ENCODE measurements at regions not wholly inside any gene's neighbourhood (a gene's known extent, or its start where the extent isn't known, plus 50 kb on each side); places are given as distances from the start of the nearest gene placed in this dataset.
"Not testable (repeated sequence)": the region's sequence is repeated elsewhere in the genome, so short reads cannot be mapped to it uniquely, and the experiment has no call there.

- not testable (repeated sequence) for H3K9ac ChIP-seq (ENCODE audit: insufficient read depth, low read length); H3K79me2 ChIP-seq (ENCODE audit: control insufficient read depth, insufficient read depth, low read length); H3K9me3 ChIP-seq (ENCODE audit: control insufficient read depth, insufficient read depth, low read depth, low read length); H4K20me1 ChIP-seq (ENCODE audit: control insufficient read depth, extremely low read depth, insufficient read depth, low read length); H3K4me2 ChIP-seq (ENCODE audit: extremely low read depth, insufficient read depth, low read length); H3K27me3 ChIP-seq (ENCODE audit: control insufficient read depth, insufficient read depth, low read length); H2AFZ ChIP-seq (ENCODE audit: low read length); H3K4me1 ChIP-seq (ENCODE audit: control insufficient read depth, extremely low read depth, insufficient read depth, low read length); H3K36me3 ChIP-seq (ENCODE audit: control insufficient read depth, insufficient read depth, low read length); H3K4me3 ChIP-seq (replicated peaks in 1 of 4; ENCODE audit: control extremely low read depth in 1 of 4, insufficient read depth in 1 of 4, low read depth in 3 of 4, low read length in 4 of 4); H3K27ac ChIP-seq (ENCODE audit: insufficient read depth, low read length); DNase-seq (ENCODE audit: low read depth in 2 of 2)
These were observed 143.4 kb upstream of the ZNG1F start for GRCh38 chr9:41332562-41332961.

GRCh38 chr9:41321277-41321676 is 132.2 kb upstream of the ZNG1F start:
- not testable (repeated sequence) for H3K4me3 ChIP-seq (replicated peaks in 1 of 4; ENCODE audit: control extremely low read depth in 1 of 4, insufficient read depth in 1 of 4, low read depth in 3 of 4, low read length in 4 of 4); H3K27ac ChIP-seq (ENCODE audit: insufficient read depth, low read length); H2AFZ ChIP-seq (ENCODE audit: low read length); H3K27me3 ChIP-seq (ENCODE audit: control insufficient read depth, insufficient read depth, low read length); H3K9me3 ChIP-seq (ENCODE audit: control insufficient read depth, insufficient read depth, low read depth, low read length); H3K36me3 ChIP-seq (ENCODE audit: control insufficient read depth, insufficient read depth, low read length); H4K20me1 ChIP-seq (ENCODE audit: control insufficient read depth, extremely low read depth, insufficient read depth, low read length); DNase-seq (ENCODE audit: low read depth in 2 of 2); H3K4me2 ChIP-seq (ENCODE audit: extremely low read depth, insufficient read depth, low read length); H3K9ac ChIP-seq (ENCODE audit: insufficient read depth, low read length); H3K79me2 ChIP-seq (ENCODE audit: control insufficient read depth, insufficient read depth, low read length); H3K4me1 ChIP-seq (ENCODE audit: control insufficient read depth, extremely low read depth, insufficient read depth, low read length)

GRCh38 chr9:41308953-41309352 is 119.8 kb upstream of the ZNG1F start:
- H3K4me1 ChIP-seq (ENCODE audit: control insufficient read depth, extremely low read depth, insufficient read depth, low read length); H3K9ac ChIP-seq (ENCODE audit: insufficient read depth, low read length); H3K4me3 ChIP-seq (replicated peaks in 1 of 4; ENCODE audit: control extremely low read depth in 1 of 4, insufficient read depth in 1 of 4, low read depth in 3 of 4, low read length in 4 of 4); H2AFZ ChIP-seq (ENCODE audit: low read length); H3K27ac ChIP-seq (ENCODE audit: insufficient read depth, low read length); H3K79me2 ChIP-seq (ENCODE audit: control insufficient read depth, insufficient read depth, low read length); H3K9me3 ChIP-seq (ENCODE audit: control insufficient read depth, insufficient read depth, low read depth, low read length); H4K20me1 ChIP-seq (ENCODE audit: control insufficient read depth, extremely low read depth, insufficient read depth, low read length); H3K27me3 ChIP-seq (ENCODE audit: control insufficient read depth, insufficient read depth, low read length); H3K36me3 ChIP-seq (ENCODE audit: control insufficient read depth, insufficient read depth, low read length); H3K4me2 ChIP-seq (ENCODE audit: extremely low read depth, insufficient read depth, low read length); DNase-seq (ENCODE audit: low read depth in 2 of 2): not testable (repeated sequence)

- not testable (repeated sequence) for H3K79me2 ChIP-seq (ENCODE audit: control insufficient read depth, insufficient read depth, low read length); H3K4me2 ChIP-seq (ENCODE audit: extremely low read depth, insufficient read depth, low read length); H3K9me3 ChIP-seq (ENCODE audit: control insufficient read depth, insufficient read depth, low read depth, low read length); H3K9ac ChIP-seq (ENCODE audit: insufficient read depth, low read length); H4K20me1 ChIP-seq (ENCODE audit: control insufficient read depth, extremely low read depth, insufficient read depth, low read length); H3K27ac ChIP-seq (ENCODE audit: insufficient read depth, low read length); H3K4me1 ChIP-seq (ENCODE audit: control insufficient read depth, extremely low read depth, insufficient read depth, low read length); H2AFZ ChIP-seq (ENCODE audit: low read length); H3K4me3 ChIP-seq (replicated peaks in 1 of 4; ENCODE audit: control extremely low read depth in 1 of 4, insufficient read depth in 1 of 4, low read depth in 3 of 4, low read length in 4 of 4); DNase-seq (ENCODE audit: low read depth in 2 of 2); H3K27me3 ChIP-seq (ENCODE audit: control insufficient read depth, insufficient read depth, low read length); H3K36me3 ChIP-seq (ENCODE audit: control insufficient read depth, insufficient read depth, low read length)
These were observed 96.6 kb upstream of the ZNG1F start for GRCh38 chr9:41285744-41286143.

- H3K9me3 ChIP-seq (ENCODE audit: control insufficient read depth, insufficient read depth, low read depth, low read length); H3K79me2 ChIP-seq (ENCODE audit: control insufficient read depth, insufficient read depth, low read length); H3K27ac ChIP-seq (ENCODE audit: insufficient read depth, low read length); H3K4me3 ChIP-seq (replicated peaks in 1 of 4; ENCODE audit: control extremely low read depth in 1 of 4, insufficient read depth in 1 of 4, low read depth in 3 of 4, low read length in 4 of 4); H3K9ac ChIP-seq (ENCODE audit: insufficient read depth, low read length); H3K36me3 ChIP-seq (ENCODE audit: control insufficient read depth, insufficient read depth, low read length); H3K27me3 ChIP-seq (ENCODE audit: control insufficient read depth, insufficient read depth, low read length); H3K4me1 ChIP-seq (ENCODE audit: control insufficient read depth, extremely low read depth, insufficient read depth, low read length); H2AFZ ChIP-seq (ENCODE audit: low read length); H3K4me2 ChIP-seq (ENCODE audit: extremely low read depth, insufficient read depth, low read length); H4K20me1 ChIP-seq (ENCODE audit: control insufficient read depth, extremely low read depth, insufficient read depth, low read length); DNase-seq (ENCODE audit: low read depth in 2 of 2): not testable (repeated sequence)
These were observed 91.5 kb upstream of the ZNG1F start for GRCh38 chr9:41280299-41281238.

- not testable (repeated sequence) for H4K20me1 ChIP-seq (ENCODE audit: control insufficient read depth, extremely low read depth, insufficient read depth, low read length); H3K9ac ChIP-seq (ENCODE audit: insufficient read depth, low read length); H3K27me3 ChIP-seq (ENCODE audit: control insufficient read depth, insufficient read depth, low read length); H3K9me3 ChIP-seq (ENCODE audit: control insufficient read depth, insufficient read depth, low read depth, low read length); H3K4me2 ChIP-seq (ENCODE audit: extremely low read depth, insufficient read depth, low read length); H3K36me3 ChIP-seq (ENCODE audit: control insufficient read depth, insufficient read depth, low read length); H2AFZ ChIP-seq (ENCODE audit: low read length); H3K4me3 ChIP-seq (replicated peaks in 1 of 4; ENCODE audit: control extremely low read depth in 1 of 4, insufficient read depth in 1 of 4, low read depth in 3 of 4, low read length in 4 of 4); H3K4me1 ChIP-seq (ENCODE audit: control insufficient read depth, extremely low read depth, insufficient read depth, low read length); H3K27ac ChIP-seq (ENCODE audit: insufficient read depth, low read length); DNase-seq (ENCODE audit: low read depth in 2 of 2); H3K79me2 ChIP-seq (ENCODE audit: control insufficient read depth, insufficient read depth, low read length)
These were observed 90.3 kb upstream of the ZNG1F start for GRCh38 chr9:41279437-41279836.

GRCh38 chr9:41279033-41279432 is 89.9 kb upstream of the ZNG1F start:
- H3K27me3 ChIP-seq (ENCODE audit: control insufficient read depth, insufficient read depth, low read length); H4K20me1 ChIP-seq (ENCODE audit: control insufficient read depth, extremely low read depth, insufficient read depth, low read length); H2AFZ ChIP-seq (ENCODE audit: low read length); H3K36me3 ChIP-seq (ENCODE audit: control insufficient read depth, insufficient read depth, low read length); DNase-seq (ENCODE audit: low read depth in 2 of 2); H3K9ac ChIP-seq (ENCODE audit: insufficient read depth, low read length); H3K4me2 ChIP-seq (ENCODE audit: extremely low read depth, insufficient read depth, low read length); H3K4me1 ChIP-seq (ENCODE audit: control insufficient read depth, extremely low read depth, insufficient read depth, low read length); H3K9me3 ChIP-seq (ENCODE audit: control insufficient read depth, insufficient read depth, low read depth, low read length); H3K4me3 ChIP-seq (replicated peaks in 1 of 4; ENCODE audit: control extremely low read depth in 1 of 4, insufficient read depth in 1 of 4, low read depth in 3 of 4, low read length in 4 of 4); H3K27ac ChIP-seq (ENCODE audit: insufficient read depth, low read length); H3K79me2 ChIP-seq (ENCODE audit: control insufficient read depth, insufficient read depth, low read length): not testable (repeated sequence)
